ENCODE measurements at regions not wholly inside any gene's neighbourhood (a gene's known extent, or its start where the extent isn't known, plus 50 kb on each side); places are given as distances from the start of the nearest gene placed in this dataset.

GRCh38 chr13:103895835-103896531 is 829.8 kb upstream of the SLC10A2 start:
- BruUV-seq (replicated peaks), result no TSS peak
- H3K9me2 ChIP-seq (ENCODE audit: insufficient read depth), result no peaks in the 10 kb centered on the region
- ChIA-PET RAD21 (ENCODE audit: low non-redundant PET in 1 of 2, low total read pairs in 2 of 2, uncharacterized antibody in 2 of 2, unreplicated experiment in 2 of 2) (no interaction called here), POLR2A (no interaction called here), CTCF (no interaction called here)
- intact Hi-C loops (cut with micrococcal nuclease), result loop anchor here (10.0 kb wide), 1 partner anchor 349 kb away; no protein-coding TSS in a partner anchor
- ATAC-seq, result no peak
- no peak overlapping the region for H3K4me2 ChIP-seq (ENCODE audit: low read length)
- H3K36me3 ChIP-seq (ENCODE audit: control insufficient read depth in 1 of 2, insufficient read depth in 2 of 2, low read length in 2 of 2), result no peaks in the 10 kb centered on the region
- no peak for TF ChIP-seq POLR2A (IDR thresholded peaks at IDR 0.05; ENCODE audit: borderline replicate concordance, extremely low read depth, insufficient read depth, insufficient read length)
- no peak for TF ChIP-seq ZNF274 (IDR thresholded peaks at IDR 0.05; ENCODE audit: low read depth, low read length)
- H3K9me3 ChIP-seq (ENCODE audit: control insufficient read depth in 1 of 2, insufficient read depth in 1 of 2, low read depth in 1 of 2, low read length in 2 of 2), result no peaks in the 10 kb centered on the region
- H3K4me3 ChIP-seq (replicated peaks in 1 of 2; ENCODE audit: low read depth in 1 of 2, low read length in 2 of 2), result no peak overlapping the region
- H3K9ac ChIP-seq (ENCODE audit: low read length), result no peak overlapping the region
- no peaks in the 10 kb centered on the region for H3K27me3 ChIP-seq (ENCODE audit: insufficient read depth, low read length)
- H2AFZ ChIP-seq (ENCODE audit: low read depth, low read length, poor library complexity, severe bottlenecking), result no peak overlapping the region
- no peaks in the 10 kb centered on the region for H4K20me1 ChIP-seq (ENCODE audit: insufficient read depth)
- no peak overlapping the region for H3K27ac ChIP-seq (ENCODE audit: low read depth, low read length)
- H3K4me1 ChIP-seq (ENCODE audit: control insufficient read depth in 1 of 2, insufficient read depth in 2 of 2, low read length in 2 of 2), result no peaks in the 10 kb centered on the region
- no peaks in the 10 kb centered on the region for H3K79me2 ChIP-seq (ENCODE audit: insufficient read depth, low read length)
- DNase-seq (ENCODE audit: low read depth, low spot score), result no peak

- ChIA-PET POLR2A (no interaction called here), RAD21 (ENCODE audit: low non-redundant PET in 1 of 2, low total read pairs in 2 of 2, uncharacterized antibody in 2 of 2, unreplicated experiment in 2 of 2) (no interaction called here), CTCF (no interaction called here)
- BruUV-seq (replicated peaks), result no TSS peak
- Histone ChIP-seq H3K4me2 (ENCODE audit: low read length) (no peak overlapping the region), H2AFZ (ENCODE audit: low read depth, low read length, poor library complexity, severe bottlenecking) (no peak overlapping the region), H3K9me2 (ENCODE audit: insufficient read depth) (no peaks in the 10 kb centered on the region), H3K4me3 (replicated peaks in 1 of 2; ENCODE audit: low read depth in 1 of 2, low read length in 2 of 2) (no peak overlapping the region), H3K27me3 (ENCODE audit: insufficient read depth, low read length) (no peaks in the 10 kb centered on the region), H3K27ac (ENCODE audit: low read depth, low read length) (no peak overlapping the region), H4K20me1 (ENCODE audit: insufficient read depth) (no peaks in the 10 kb centered on the region), H3K79me2 (ENCODE audit: insufficient read depth, low read length) (no peaks in the 10 kb centered on the region), H3K9me3 (ENCODE audit: control insufficient read depth in 1 of 2, insufficient read depth in 1 of 2, low read depth in 1 of 2, low read length in 2 of 2) (no peaks in the 10 kb centered on the region), H3K4me1 (ENCODE audit: control insufficient read depth in 1 of 2, insufficient read depth in 2 of 2, low read length in 2 of 2) (no peaks in the 10 kb centered on the region), H3K36me3 (ENCODE audit: control insufficient read depth in 1 of 2, insufficient read depth in 2 of 2, low read length in 2 of 2) (no peaks in the 10 kb centered on the region), H3K9ac (ENCODE audit: low read length) (no peak overlapping the region)
- intact Hi-C loops (cut with micrococcal nuclease), result loop anchor here (10.0 kb wide), 1 partner anchor 350 kb away; no protein-coding TSS in a partner anchor
- DNase-seq (ENCODE audit: low read depth, low spot score) (no peak), ATAC-seq (no peak)
- TF ChIP-seq CTCF (IDR thresholded peaks at IDR 0.05 in 2 of 3, conservative IDR thresholded peaks at IDR 0.05 in 1 of 3; ENCODE audit: borderline replicate concordance in 1 of 3, insufficient read depth in 1 of 3, low read depth in 2 of 3, low read length in 2 of 3), result no peak
- TF ChIP-seq POLR2AphosphoS5 (IDR thresholded peaks at IDR 0.05; ENCODE audit: low read depth, low read length), result no peak
- TF ChIP-seq EGR1 (IDR thresholded peaks at IDR 0.05; ENCODE audit: low read depth), result no peak
- TF ChIP-seq MAX (IDR thresholded peaks at IDR 0.05), result no peak
- TF ChIP-seq ATF3 (IDR thresholded peaks at IDR 0.05), result no peak
- TF ChIP-seq RAD21 (IDR thresholded peaks at IDR 0.05; ENCODE audit: low read depth), result no peak
- no peak for TF ChIP-seq SIN3A (IDR thresholded peaks at IDR 0.05; ENCODE audit: low read depth)
- TF ChIP-seq FOSL1 (IDR thresholded peaks at IDR 0.05; ENCODE audit: low read depth), result no peak
- no peak for TF ChIP-seq SRF (IDR thresholded peaks at IDR 0.05; ENCODE audit: low read depth)
- TF ChIP-seq POLR2A (IDR thresholded peaks at IDR 0.05; ENCODE audit: borderline replicate concordance, extremely low read depth, insufficient read depth, insufficient read length), result no peak
- no peak for TF ChIP-seq ZNF274 (IDR thresholded peaks at IDR 0.05; ENCODE audit: low read depth, low read length)
These were observed 828.4 kb upstream of the SLC10A2 start for GRCh38 chr13:103894626-103895025.

All from HCT116 (cell line).